Vagina (tissue), 2 donors: ENCODE measurements at regions not wholly inside any gene's neighbourhood (a gene's known extent, or its start where the extent isn't known, plus 50 kb on each side); places are given as distances from the start of the nearest gene placed in this dataset.

Experiments
- DNase-seq, 2 donors: peaks; one replicate each; pipeline ENCODE4 v3.0.0-alpha.2; 2017; ENCODE audit errors: extremely low spot score in 2 of 2
- H3K27ac ChIP-seq: fragments of 200-600 bp; sonication (generic); one replicate; pipeline ENCODE4 v1.5.1; 2019
- H3K27me3 ChIP-seq: fragments of 200-600 bp; sonication (generic); one replicate; pipeline ENCODE4 v1.5.1; 2019
- H3K36me3 ChIP-seq, 2 donors: fragments of 200-600 bp; sonication (generic); one replicate each; pipeline ENCODE4 v1.5.1; 2017 to 2019
- H3K4me1 ChIP-seq: fragments of 200-600 bp; sonication (generic); one replicate; pipeline ENCODE4 v1.5.1; 2019
- H3K4me3 ChIP-seq, 2 donors: fragments of 200-600 bp; sonication (generic); 1 replicate in 1 of 2; 2 replicates in 1 of 2; pipeline ENCODE4 v1.5.1; 2016 to 2019
- H3K9me3 ChIP-seq: fragments of 200-600 bp; sonication (generic); one replicate; pipeline ENCODE4 v1.5.1; 2019
- POLR2A ChIP-seq, 2 donors: fragments of 450-650 bp; IDR thresholded peaks; one replicate each; pipeline ENCODE4 v1.6.1; 2017; ENCODE audit warnings: antibody characterized with exemption in 2 of 2, mild to moderate bottlenecking in 2 of 2, moderate library complexity in 2 of 2
- POLR2AphosphoS5 ChIP-seq, 2 donors: sonication (generic); formaldehyde crosslinking; IDR thresholded peaks; one replicate each; pipeline ENCODE4 v1.9.0; 2017; ENCODE audit warnings: antibody characterized with exemption in 2 of 2, mild to moderate bottlenecking in 2 of 2, low read depth in 1 of 2; ENCODE audit not compliant: insufficient read depth in 1 of 2
- intact Hi-C: fragments of 100-400 bp; cut with DNase I; formaldehyde crosslinking; loops from one replicate; pipeline ENCODE4 v1.15.1; 2023
- TF ChIP-seq, protein P1 (sequence below), 3 experiments: fragments of 450-650 bp in 2 of 3; fragments of 200-600 bp in 1 of 3; sonication (generic) in 1 of 3; IDR thresholded peaks; one replicate each; pipeline ENCODE4 v1.5.1; 2017 to 2019; ENCODE audit warnings: antibody characterized with exemption in 3 of 3, mild to moderate bottlenecking in 2 of 3, moderate library complexity in 2 of 3

DNA sequence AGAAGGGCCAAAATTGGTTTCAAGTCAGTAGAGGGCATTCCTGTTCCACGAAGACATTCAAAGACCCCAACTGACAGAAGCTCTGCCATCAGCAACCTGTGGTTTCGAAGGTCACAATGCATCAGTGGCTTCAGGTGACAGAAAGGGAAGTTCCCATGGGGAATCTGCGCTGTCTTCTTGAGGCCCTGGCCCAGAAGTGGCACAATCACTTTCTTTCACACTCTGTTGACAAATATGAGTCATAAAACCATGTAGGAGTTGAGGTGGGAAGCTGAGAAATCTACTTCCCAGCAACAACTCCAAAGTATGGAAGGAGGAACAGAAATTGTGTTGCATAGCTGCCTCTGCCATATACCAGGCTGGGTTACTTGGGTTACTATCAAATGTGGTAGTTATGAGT is 621.1 kb upstream of the FANCL start:
- Histone ChIP-seq H3K36me3 (no peaks in the 10 kb centered on the region), H3K27ac (no peak overlapping the region), H3K27me3 (no peaks in the 10 kb centered on the region), H3K4me1 (no peaks in the 10 kb centered on the region), H3K4me3 (no peak overlapping the region), H3K9me3 (no peaks in the 10 kb centered on the region)
- TF ChIP-seq POLR2AphosphoS5 (IDR thresholded peaks at IDR 0.05; ENCODE audit: insufficient read depth in 1 of 2, low read depth in 1 of 2) (no peak), POLR2A (IDR thresholded peaks at IDR 0.05) (no peak)
- TF ChIP-seq, protein P1, sequence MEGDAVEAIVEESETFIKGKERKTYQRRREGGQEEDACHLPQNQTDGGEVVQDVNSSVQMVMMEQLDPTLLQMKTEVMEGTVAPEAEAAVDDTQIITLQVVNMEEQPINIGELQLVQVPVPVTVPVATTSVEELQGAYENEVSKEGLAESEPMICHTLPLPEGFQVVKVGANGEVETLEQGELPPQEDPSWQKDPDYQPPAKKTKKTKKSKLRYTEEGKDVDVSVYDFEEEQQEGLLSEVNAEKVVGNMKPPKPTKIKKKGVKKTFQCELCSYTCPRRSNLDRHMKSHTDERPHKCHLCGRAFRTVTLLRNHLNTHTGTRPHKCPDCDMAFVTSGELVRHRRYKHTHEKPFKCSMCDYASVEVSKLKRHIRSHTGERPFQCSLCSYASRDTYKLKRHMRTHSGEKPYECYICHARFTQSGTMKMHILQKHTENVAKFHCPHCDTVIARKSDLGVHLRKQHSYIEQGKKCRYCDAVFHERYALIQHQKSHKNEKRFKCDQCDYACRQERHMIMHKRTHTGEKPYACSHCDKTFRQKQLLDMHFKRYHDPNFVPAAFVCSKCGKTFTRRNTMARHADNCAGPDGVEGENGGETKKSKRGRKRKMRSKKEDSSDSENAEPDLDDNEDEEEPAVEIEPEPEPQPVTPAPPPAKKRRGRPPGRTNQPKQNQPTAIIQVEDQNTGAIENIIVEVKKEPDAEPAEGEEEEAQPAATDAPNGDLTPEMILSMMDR (IDR thresholded peaks at IDR 0.05), result no peak
- intact Hi-C loops, result no loop called here
- DNase-seq, result no peak

DNA sequence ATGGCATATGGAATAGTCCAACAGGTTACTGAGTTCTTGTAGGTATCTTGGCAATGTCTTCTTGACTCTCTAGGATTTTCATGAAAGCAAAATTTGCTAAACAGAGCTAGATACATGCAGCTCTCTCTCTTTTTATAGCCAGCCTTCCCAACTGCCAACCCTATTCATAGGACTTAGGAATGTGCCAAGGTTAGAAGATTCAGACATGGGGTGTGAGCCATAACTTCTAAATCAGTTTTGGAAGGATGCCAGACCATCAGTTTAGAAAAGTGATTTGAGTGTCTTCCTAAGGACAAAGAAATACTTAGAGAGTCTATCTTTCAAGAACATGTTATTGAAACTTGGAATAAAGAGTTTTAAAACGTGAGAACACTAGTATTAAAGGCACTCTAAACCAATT is 619.5 kb upstream of the FANCL start:
- Histone ChIP-seq H3K4me3 (no peak overlapping the region), H3K9me3 (no peaks in the 10 kb centered on the region), H3K36me3 (no peaks in the 10 kb centered on the region), H3K4me1 (no peaks in the 10 kb centered on the region), H3K27ac (no peak overlapping the region), H3K27me3 (no peaks in the 10 kb centered on the region)
- intact Hi-C loops, result no loop called here
- TF ChIP-seq, protein P1 (IDR thresholded peaks at IDR 0.05), result no peak
- no peak for TF ChIP-seq POLR2AphosphoS5 (IDR thresholded peaks at IDR 0.05; ENCODE audit: insufficient read depth in 1 of 2, low read depth in 1 of 2)
- TF ChIP-seq POLR2A (IDR thresholded peaks at IDR 0.05), result no peak
- no peak for DNase-seq

DNA sequence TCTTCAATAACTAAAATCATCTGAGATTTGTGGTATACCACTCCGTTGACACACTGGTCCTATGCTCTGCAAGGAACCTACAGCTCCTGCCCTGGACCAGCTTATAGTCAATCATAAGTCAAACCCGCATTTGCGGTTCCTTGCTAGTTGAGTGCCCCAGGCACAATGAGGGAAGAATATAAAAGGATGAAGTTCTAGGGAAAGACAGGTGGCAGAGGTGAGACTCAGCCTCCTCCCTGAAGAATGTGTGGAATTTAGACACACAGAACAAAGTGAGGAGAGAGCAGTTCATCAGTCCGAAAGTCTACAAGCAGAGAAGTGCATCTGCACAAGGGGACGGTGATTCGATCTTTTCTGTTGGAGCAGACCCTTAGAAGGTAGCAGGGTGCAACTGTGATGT is 615.0 kb upstream of the FANCL start:
- Histone ChIP-seq H3K4me3 (no peak overlapping the region), H3K9me3 (no peaks in the 10 kb centered on the region), H3K27me3 (no peaks in the 10 kb centered on the region), H3K36me3 (no peaks in the 10 kb centered on the region), H3K27ac (no peak overlapping the region), H3K4me1 (no peaks in the 10 kb centered on the region)
- DNase-seq, result no peak
- TF ChIP-seq, protein P1 (IDR thresholded peaks at IDR 0.05), result no peak
- intact Hi-C loops, result no loop called here

DNA sequence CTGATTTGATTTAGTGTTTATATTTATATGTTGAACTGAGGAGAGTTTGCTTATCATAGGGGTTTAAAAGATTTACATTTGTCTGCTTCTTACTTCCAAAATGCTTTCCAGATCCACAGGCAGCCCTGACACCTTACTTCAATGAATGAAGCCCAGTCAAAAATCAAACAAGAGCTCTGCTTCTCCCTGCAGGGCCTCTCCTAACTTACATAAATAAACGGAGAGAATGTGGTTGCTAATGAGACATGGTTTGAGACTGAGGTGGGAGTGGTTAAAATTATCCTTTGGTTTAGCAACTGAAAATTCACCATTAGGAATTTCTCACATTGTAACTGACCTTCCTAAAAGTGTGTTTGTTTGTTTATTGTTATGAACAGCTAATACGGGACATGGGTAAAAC is 612.3 kb upstream of the FANCL start:
- Histone ChIP-seq H3K27me3 (no peaks in the 10 kb centered on the region), H3K4me3 (no peak overlapping the region), H3K9me3 (no peaks in the 10 kb centered on the region), H3K36me3 (no peaks in the 10 kb centered on the region), H3K4me1 (no peaks in the 10 kb centered on the region), H3K27ac (no peak overlapping the region)
- DNase-seq, result no peak
- TF ChIP-seq POLR2AphosphoS5 (IDR thresholded peaks at IDR 0.05; ENCODE audit: insufficient read depth in 1 of 2, low read depth in 1 of 2) (no peak), POLR2A (IDR thresholded peaks at IDR 0.05) (no peak)
- TF ChIP-seq, protein P1 (IDR thresholded peaks at IDR 0.05), result no peak
- intact Hi-C loops, result no loop called here

DNA sequence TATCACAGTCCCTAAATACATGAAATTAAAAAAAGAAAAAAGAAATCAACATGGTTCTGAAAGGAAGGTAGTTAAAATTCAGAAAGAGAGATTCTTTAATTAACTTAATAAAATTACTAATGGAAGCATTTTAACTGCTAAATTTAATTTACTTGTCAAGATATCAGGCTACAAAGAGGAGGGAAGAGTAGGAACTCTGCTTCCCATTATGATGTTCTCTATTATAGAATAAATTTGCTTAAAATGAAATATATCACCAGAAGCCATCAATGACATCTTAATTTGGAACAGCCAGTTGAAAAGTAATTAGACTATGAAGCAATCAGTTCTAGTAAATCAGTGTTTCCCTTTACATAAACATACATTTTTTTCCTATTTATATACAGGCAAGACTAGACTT is 611.8 kb upstream of the FANCL start:
- TF ChIP-seq POLR2A (IDR thresholded peaks at IDR 0.05) (no peak), POLR2AphosphoS5 (IDR thresholded peaks at IDR 0.05; ENCODE audit: insufficient read depth in 1 of 2, low read depth in 1 of 2) (no peak)
- TF ChIP-seq, protein P1 (IDR thresholded peaks at IDR 0.05), result no peak
- no peaks in the 10 kb centered on the region for H3K27me3 ChIP-seq
- H3K36me3 ChIP-seq, result no peaks in the 10 kb centered on the region
- no peaks in the 10 kb centered on the region for H3K4me1 ChIP-seq
- no peak for DNase-seq
- intact Hi-C loops, result no loop called here
- H3K4me3 ChIP-seq, result no peak overlapping the region
- H3K9me3 ChIP-seq, result no peaks in the 10 kb centered on the region
- no peak overlapping the region for H3K27ac ChIP-seq
